Loucy (cell line): ENCODE measurements at regions not wholly inside any gene's neighbourhood (a gene's known extent, or its start where the extent isn't known, plus 50 kb on each side); places are given as distances from the start of the nearest gene placed in this dataset.
"Not testable (repeated sequence)": the region's sequence is repeated elsewhere in the genome, so short reads cannot be mapped to it uniquely, and the experiment has no call there.

Experiments
- H2AFZ ChIP-seq: fragments of 200-600 bp; sonication (generic); 2 replicates; pipeline ENCODE4 v1.6.0; 2016; ENCODE audit warnings: antibody characterized with exemption, mild to moderate bottlenecking, low read length, moderate library complexity
- H3F3A ChIP-seq: fragments of 200-600 bp; 2 replicates; pipeline ENCODE4 v1.6.0; 2016; ENCODE audit warnings: antibody characterized with exemption, low read depth, mild to moderate bottlenecking
- H3K27me3 ChIP-seq: fragments of 200-600 bp; sonication (generic); 2 replicates; pipeline ENCODE4 v1.6.1; 2014; ENCODE audit warnings: low read length, mild to moderate bottlenecking; ENCODE audit not compliant: insufficient read depth, poor library complexity, severe bottlenecking
- H3K36me3 ChIP-seq: fragments of 200-600 bp; sonication (generic); 2 replicates; pipeline ENCODE4 v1.6.1; 2016; ENCODE audit warnings: low read length; ENCODE audit not compliant: insufficient read depth
- H3K4me1 ChIP-seq: fragments of 200-600 bp; sonication (generic); 2 replicates; pipeline ENCODE4 v1.5.1; 2014; ENCODE audit warnings: low read length, mild to moderate bottlenecking; ENCODE audit not compliant: insufficient read depth, poor library complexity, severe bottlenecking
- H3K4me2 ChIP-seq: fragments of 200-600 bp; sonication (generic); 2 replicates; pipeline ENCODE4 v1.6.0; 2014; ENCODE audit warnings: antibody characterized with exemption, low read length, low read depth, mild to moderate bottlenecking; ENCODE audit not compliant: poor library complexity, severe bottlenecking
- H3K4me3 ChIP-seq: fragments of 200-600 bp; sonication (generic); 2 replicates; pipeline ENCODE4 v1.5.1; 2014; ENCODE audit warnings: low read length, mild to moderate bottlenecking, mixed read lengths; ENCODE audit not compliant: poor library complexity, severe bottlenecking
- H3K79me2 ChIP-seq: fragments of 200-600 bp; sonication (generic); 2 replicates; pipeline ENCODE4 v1.6.1; 2014; ENCODE audit warnings: low read length; ENCODE audit not compliant: insufficient read depth
- H3K9ac ChIP-seq: fragments of 200-600 bp; sonication (generic); 2 replicates; pipeline ENCODE4 v1.6.0; 2014; ENCODE audit warnings: mild to moderate bottlenecking, low read depth, low read length, moderate library complexity; ENCODE audit not compliant: poor library complexity, severe bottlenecking
- H3K9me2 ChIP-seq: fragments of 200-600 bp; sonication (generic); replicated peaks from 2 replicates; pipeline ENCODE4 v1.6.1; 2016; ENCODE audit warnings: low read depth, low read length, mixed read lengths
- H3K9me3 ChIP-seq: fragments of 200-600 bp; sonication (generic); 2 replicates; pipeline ENCODE4 v1.6.1; 2014; ENCODE audit warnings: mild to moderate bottlenecking, antibody characterized with exemption, low read length, low read depth; ENCODE audit not compliant: insufficient read depth
- H4K20me1 ChIP-seq: fragments of 200-600 bp; sonication (generic); 2 replicates; pipeline ENCODE4 v1.6.0; 2014; ENCODE audit warnings: antibody characterized with exemption, low read length, mild to moderate bottlenecking; ENCODE audit not compliant: insufficient read depth, poor library complexity, severe bottlenecking
- CTCF ChIP-seq: fragments of 200-600 bp; sonication (generic); conservative IDR thresholded peaks from 2 replicates; pipeline ENCODE4 v1.5.1; 2014; ENCODE audit warnings: mild to moderate bottlenecking, antibody characterized with exemption, low read length
- EZH2phosphoT487 ChIP-seq: fragments of 200-600 bp; IDR thresholded peaks from 2 replicates; pipeline ENCODE4 v1.6.1; 2018; ENCODE audit warnings: antibody characterized with exemption, mild to moderate bottlenecking, moderate library complexity, borderline replicate concordance

GRCh38 chr5:93682471-93683404 is 58.7 kb downstream of the POU5F2 start:
- H3K4me1 ChIP-seq, H3K4me3 ChIP-seq, H3K9me2 ChIP-seq, H3K27me3 ChIP-seq, H2AFZ ChIP-seq, H3K9me3 ChIP-seq, H3K4me2 ChIP-seq, H3F3A ChIP-seq, H4K20me1 ChIP-seq, H3K36me3 ChIP-seq, H3K9ac ChIP-seq, H3K79me2 ChIP-seq: not testable (repeated sequence)

GRCh38 chr5:93681432-93681831 is 60.0 kb downstream of the POU5F2 start:
- Histone ChIP-seq H3K27me3 (no peaks in the 10 kb centered on the region), H3K9me2 (no peaks in the 10 kb centered on the region), H4K20me1 (no peaks in the 10 kb centered on the region), H3K4me3 (no peak overlapping the region), H3K36me3 (no peaks in the 10 kb centered on the region), H3K9ac (no peak overlapping the region), H3F3A (no peaks in the 10 kb centered on the region), H3K79me2 (no peaks in the 10 kb centered on the region), H3K4me1 (peaks cover 4% of the 10 kb centered on the region), H3K4me2 (no peak overlapping the region), H2AFZ (no peak overlapping the region), H3K9me3 (no peaks in the 10 kb centered on the region)
- TF ChIP-seq CTCF (peak; percentile 36), EZH2phosphoT487 (no peak)

GRCh38 chr5:93677359-93677891 is 64.0 kb downstream of the POU5F2 start:
- Histone ChIP-seq H3K36me3 (no peaks in the 10 kb centered on the region), H3K9ac (no peak overlapping the region), H4K20me1 (no peaks in the 10 kb centered on the region), H3K79me2 (no peaks in the 10 kb centered on the region), H3K9me2 (no peaks in the 10 kb centered on the region), H3K4me1 (peaks cover 4% of the 10 kb centered on the region), H3K4me3 (no peak overlapping the region), H3K27me3 (no peaks in the 10 kb centered on the region), H3F3A (no peaks in the 10 kb centered on the region), H2AFZ (no peak overlapping the region), H3K4me2 (no peak overlapping the region), H3K9me3 (no peaks in the 10 kb centered on the region)
- TF ChIP-seq CTCF (no peak), EZH2phosphoT487 (no peak)
